ENCODE measurements at regions not wholly inside any gene's neighbourhood (a gene's known extent, or its start where the extent isn't known, plus 50 kb on each side); places are given as distances from the start of the nearest gene placed in this dataset.

- H3K36me3 Mint-ChIP-seq = no peaks in the 10 kb centered on the region
- H3K4me3 Mint-ChIP-seq = no peak overlapping the region
- no peaks in the 10 kb centered on the region for H3K4me1 ChIP-seq (ENCODE audit: control insufficient read depth in 1 of 2, insufficient read depth in 2 of 2, low read length in 2 of 2)
- no CpG with 5 or more reads among the region's 1 CpG for WGBS (ENCODE audit: insufficient coverage)
- no peak overlapping the region for H3K9ac ChIP-seq (ENCODE audit: insufficient read depth, low read length, poor library complexity, severe bottlenecking)
- H3K4me2 ChIP-seq (replicated peaks; ENCODE audit: extremely low read depth, low read length, poor library complexity, severe bottlenecking) = no peak overlapping the region
- TF ChIP-seq CTCF (IDR thresholded peaks at IDR 0.05) = no peak
- H3K27me3 Mint-ChIP-seq (ENCODE audit: low read depth in 3 of 3) = no peaks in the 10 kb centered on the region
- no peaks in the 10 kb centered on the region for H3K27me3 ChIP-seq (ENCODE audit: control insufficient read depth in 2 of 2, insufficient read depth in 2 of 2, low read length in 2 of 2)
- no peaks in the 10 kb centered on the region for H3K36me3 ChIP-seq (replicated peaks in 1 of 2; ENCODE audit: control insufficient read depth in 1 of 2, insufficient read depth in 2 of 2, low read length in 2 of 2)
- no peaks in the 10 kb centered on the region for H3K4me1 Mint-ChIP-seq
- H3K4me3 ChIP-seq (replicated peaks in 1 of 3; ENCODE audit: low read depth in 2 of 3, low read length in 3 of 3) = no peak overlapping the region
- H2AFZ ChIP-seq (ENCODE audit: insufficient read depth, low read depth, low read length, poor library complexity, severe bottlenecking) = no peak overlapping the region
- intact Hi-C loops (cut with micrococcal nuclease) = no loop called here
- no peak for DNase-seq
- H3K9me3 Mint-ChIP-seq = peaks cover 0 to 9% (median 2%) of the 10 kb centered on the region in 7 donors
- H3K9me3 ChIP-seq (replicated peaks in 1 of 2; ENCODE audit: control insufficient read depth in 1 of 2, insufficient read depth in 1 of 2, low read length in 2 of 2) = peaks cover 0 to 3% of the 10 kb centered on the region in 2 donors
- no peaks in the 10 kb centered on the region for H4K20me1 ChIP-seq (ENCODE audit: insufficient read depth, low read length)
- H3K79me2 ChIP-seq (ENCODE audit: insufficient read depth, low read length) = no peaks in the 10 kb centered on the region
- H3K27ac ChIP-seq (ENCODE audit: low read depth in 1 of 2, low read length in 2 of 2) = no peak overlapping the region
- H3K27ac Mint-ChIP-seq = no peak overlapping the region
These were observed 270.1 kb upstream of the TPK1 start for GRCh38 chr7:145106001-145106400.

GRCh38 chr7:145105561-145105960 is 269.7 kb upstream of the TPK1 start:
- Histone ChIP-seq H4K20me1 (ENCODE audit: insufficient read depth, low read length) (no peaks in the 10 kb centered on the region), H3K9me3 (replicated peaks in 1 of 2; ENCODE audit: control insufficient read depth in 1 of 2, insufficient read depth in 1 of 2, low read length in 2 of 2) (peaks cover 0 to 3% of the 10 kb centered on the region in 2 donors), H3K79me2 (ENCODE audit: insufficient read depth, low read length) (no peaks in the 10 kb centered on the region), H3K9ac (ENCODE audit: insufficient read depth, low read length, poor library complexity, severe bottlenecking) (no peak overlapping the region), H3K4me2 (replicated peaks; ENCODE audit: extremely low read depth, low read length, poor library complexity, severe bottlenecking) (no peak overlapping the region), H3K36me3 (replicated peaks in 1 of 2; ENCODE audit: control insufficient read depth in 1 of 2, insufficient read depth in 2 of 2, low read length in 2 of 2) (no peaks in the 10 kb centered on the region), H3K27me3 (ENCODE audit: control insufficient read depth in 2 of 2, insufficient read depth in 2 of 2, low read length in 2 of 2) (no peaks in the 10 kb centered on the region), H2AFZ (ENCODE audit: insufficient read depth, low read depth, low read length, poor library complexity, severe bottlenecking) (no peak overlapping the region), H3K27ac (ENCODE audit: low read depth in 1 of 2, low read length in 2 of 2) (no peak overlapping the region), H3K4me1 (ENCODE audit: control insufficient read depth in 1 of 2, insufficient read depth in 2 of 2, low read length in 2 of 2) (no peaks in the 10 kb centered on the region), H3K4me3 (replicated peaks in 1 of 3; ENCODE audit: low read depth in 2 of 3, low read length in 3 of 3) (no peak overlapping the region)
- Mint-ChIP-seq H3K27ac (no peak overlapping the region), H3K4me1 (no peaks in the 10 kb centered on the region), H3K4me3 (no peak overlapping the region), H3K27me3 (ENCODE audit: low read depth in 3 of 3) (no peaks in the 10 kb centered on the region), H3K36me3 (no peaks in the 10 kb centered on the region), H3K9me3 (peaks cover 0 to 9% (median 2%) of the 10 kb centered on the region in 7 donors)
- DNase-seq = no peak
- 100% methylated on average over 2 of the region's 2 CpGs for WGBS (ENCODE audit: insufficient coverage)
- intact Hi-C loops (cut with micrococcal nuclease) = no loop called here
- no peak for TF ChIP-seq CTCF (IDR thresholded peaks at IDR 0.05)
